Hematopoietic multipotent progenitor cell treated with erythropoietin and hydrocortisone succinate and interleukin-3 and kit ligand, for 17 days (in vitro differentiated cells): ENCODE measurements at regions not wholly inside any gene's neighbourhood (a gene's known extent, or its start where the extent isn't known, plus 50 kb on each side); places are given as distances from the start of the nearest gene placed in this dataset.
"Not testable (repeated sequence)": the region's sequence is repeated elsewhere in the genome, so short reads cannot be mapped to it uniquely, and the experiment has no call there.

ENCODE experiments used
- DNase-seq: peaks from one replicate; pipeline ENCODE4 v3.0.0-alpha.2; 2015; ENCODE audit warnings: low spot score

GRCh38 chr13:50646070-50646469 lies 197.4 kb downstream of the DLEU7 start:
- no peak for DNase-seq

GRCh38 chr13:50649211-50649610 lies 194.3 kb downstream of the DLEU7 start:
- DNase-seq, result no peak

GRCh38 chr13:50650592-50651504 lies 192.6 kb downstream of the DLEU7 start:
- DNase-seq, result no peak

DNA sequence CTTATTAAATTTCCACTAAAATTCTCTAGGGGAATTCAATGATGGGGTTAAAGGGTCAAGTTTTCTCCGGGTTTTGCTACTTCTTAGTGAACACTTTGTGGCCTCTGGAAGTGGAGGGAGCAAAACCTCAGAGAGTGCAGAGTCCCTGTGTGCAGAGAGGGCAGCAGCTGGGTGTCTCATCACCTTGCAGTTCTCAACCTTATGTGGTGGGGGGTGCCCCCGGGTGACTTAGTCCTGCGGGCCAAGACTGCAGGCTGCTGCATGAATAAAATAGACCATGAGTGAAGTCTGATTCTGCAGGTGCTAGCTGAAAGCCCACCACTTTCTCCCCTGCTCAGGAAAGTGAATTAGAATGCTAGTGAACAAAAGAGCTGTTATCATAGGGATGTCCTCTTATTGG lies 191.6 kb downstream of the DLEU7 start:
- DNase-seq, result no peak

DNA sequence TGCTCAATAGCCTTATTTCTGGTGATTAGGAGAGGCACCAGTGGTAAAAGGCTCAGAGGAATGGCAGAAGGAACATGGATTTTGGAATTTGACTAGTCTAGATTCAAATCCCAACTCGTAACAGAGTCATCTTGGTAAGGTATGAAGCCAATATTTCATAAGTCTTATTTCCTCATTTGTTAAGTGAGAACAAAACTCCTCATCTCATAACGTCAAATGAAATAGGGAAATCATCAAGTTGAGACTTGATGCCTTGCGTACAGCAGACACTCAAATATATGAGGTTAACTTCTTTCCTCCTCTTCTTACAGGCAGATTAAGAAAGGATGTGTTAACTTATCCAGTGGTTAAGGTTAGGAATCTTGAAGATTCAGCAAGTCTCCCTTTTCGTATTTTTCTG lies 189.2 kb downstream of the DLEU7 start:
- DNase-seq, result no peak

DNA sequence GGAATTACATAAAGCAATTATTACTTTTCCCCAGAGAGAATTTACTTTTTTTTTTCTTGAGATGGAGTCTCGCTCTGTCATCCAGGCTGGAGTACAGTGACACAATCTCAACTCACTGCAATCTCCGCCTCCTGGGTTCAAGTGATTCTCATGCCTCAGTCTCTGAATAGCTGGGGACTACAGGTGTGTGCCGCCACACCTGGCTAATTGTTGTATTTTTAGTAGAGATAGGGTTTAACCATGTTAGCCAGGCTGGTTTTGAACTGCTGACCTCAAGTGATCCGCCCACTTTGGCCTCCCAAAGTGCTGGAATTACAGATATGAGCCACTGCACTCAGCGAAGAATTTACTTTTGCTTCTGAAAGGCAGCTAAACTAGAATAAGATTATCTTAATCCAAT lies 181.6 kb downstream of the DLEU7 start:
- DNase-seq, result not testable (repeated sequence)

- DNase-seq, result no peak
Observed at GRCh38 chr13:50664951-50665350, 178.5 kb downstream of the DLEU7 start.

GRCh38 chr13:50668049-50668448 lies 175.4 kb downstream of the DLEU7 start:
- DNase-seq, result no peak

DNA sequence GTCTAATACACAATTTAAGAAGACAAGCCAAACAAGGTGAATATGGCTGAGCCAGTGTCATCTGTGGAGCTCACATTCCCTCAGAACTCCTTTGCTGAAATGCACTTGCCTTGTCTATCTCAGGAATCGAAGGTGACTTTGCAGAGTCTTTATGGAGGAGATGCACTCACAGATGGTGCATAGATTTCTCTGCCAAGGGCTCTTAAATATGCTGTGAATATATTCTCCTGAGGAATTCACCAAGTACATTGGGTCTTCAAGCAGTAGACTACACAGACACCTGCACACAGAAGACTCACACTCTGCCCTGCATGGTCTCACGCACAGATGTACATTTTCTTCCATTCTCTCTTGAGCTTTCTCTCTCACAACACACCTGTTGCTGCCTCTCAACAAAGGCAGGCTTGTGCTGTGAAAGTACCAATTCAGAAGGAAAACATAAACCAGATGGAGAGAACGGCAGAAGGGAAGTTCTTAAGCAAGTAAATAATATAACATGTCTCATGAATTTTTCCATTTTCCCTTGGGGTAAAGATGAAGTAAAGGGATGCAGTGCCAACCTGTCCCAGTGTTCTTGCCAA lies 174.7 kb downstream of the DLEU7 start:
- DNase-seq, result no peak

- no peak for DNase-seq
Observed at GRCh38 chr13:50670272-50670671, 173.2 kb downstream of the DLEU7 start.

DNA sequence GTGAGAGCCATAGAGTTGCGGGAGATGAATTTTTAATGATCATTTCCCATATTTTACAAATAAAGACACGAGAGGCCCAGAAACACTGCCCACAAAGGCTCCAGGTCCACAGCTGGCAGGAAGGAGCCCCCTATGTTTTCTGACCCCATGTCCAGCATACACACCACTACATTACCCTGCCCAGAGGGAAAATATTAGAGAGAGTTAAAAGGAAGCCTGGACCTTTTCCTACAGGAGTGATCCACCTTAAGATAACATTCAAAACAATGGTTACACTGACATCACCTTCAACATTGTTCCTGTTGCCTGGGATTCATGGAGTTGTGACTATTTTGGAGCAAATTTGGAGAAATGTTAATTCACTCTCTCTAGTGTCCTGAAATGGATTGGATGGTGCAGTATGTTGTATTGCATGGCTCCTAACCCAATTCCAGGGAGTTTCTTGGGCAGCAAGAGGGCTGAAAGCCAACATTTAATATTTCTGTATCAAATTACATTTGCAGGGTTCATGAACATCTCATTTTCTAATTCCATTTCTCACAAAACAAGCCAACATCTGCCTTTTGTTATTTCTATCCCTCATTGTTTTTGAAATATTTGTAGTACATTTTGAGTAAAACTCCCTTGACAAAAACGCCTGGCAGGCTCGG lies 172.5 kb downstream of the DLEU7 start:
- DNase-seq, result no peak

DNA sequence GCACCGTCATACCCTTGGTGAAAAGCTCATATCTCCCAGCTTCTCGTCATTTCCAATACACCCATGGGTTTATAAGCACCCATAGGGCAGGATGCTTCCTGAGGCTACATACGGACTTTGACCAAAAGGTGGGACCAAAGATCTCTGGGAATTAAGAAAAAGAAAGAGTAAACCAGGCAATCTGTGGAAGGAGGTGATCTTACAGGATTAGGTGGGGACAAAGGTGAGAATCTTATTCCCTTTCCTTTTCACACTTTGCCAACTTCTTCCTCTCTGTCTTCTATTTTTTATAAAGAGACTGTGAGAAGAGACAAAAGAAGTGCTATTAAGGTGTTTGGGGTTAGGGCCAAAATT lies 172.0 kb downstream of the DLEU7 start:
- no peak for DNase-seq

DNA sequence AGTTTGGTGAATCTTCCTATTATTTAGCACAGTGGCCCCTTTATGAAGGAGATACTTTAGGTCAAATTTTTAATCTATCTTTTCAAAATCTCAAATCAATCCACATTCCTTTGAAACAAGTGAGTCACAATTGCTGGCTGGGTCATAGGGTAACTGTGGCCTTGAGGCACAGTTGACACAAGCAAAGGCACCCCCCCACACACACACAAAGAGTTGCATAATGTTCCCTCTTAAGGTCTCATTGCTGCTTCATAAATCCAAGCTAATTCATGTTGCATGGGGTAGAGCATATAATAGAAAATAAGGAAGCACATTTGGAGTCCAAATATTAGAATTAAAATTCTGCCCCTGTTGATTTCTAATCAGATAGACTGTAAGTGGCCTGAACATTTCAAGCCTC lies 171.5 kb downstream of the DLEU7 start:
- DNase-seq, result no peak

DNA sequence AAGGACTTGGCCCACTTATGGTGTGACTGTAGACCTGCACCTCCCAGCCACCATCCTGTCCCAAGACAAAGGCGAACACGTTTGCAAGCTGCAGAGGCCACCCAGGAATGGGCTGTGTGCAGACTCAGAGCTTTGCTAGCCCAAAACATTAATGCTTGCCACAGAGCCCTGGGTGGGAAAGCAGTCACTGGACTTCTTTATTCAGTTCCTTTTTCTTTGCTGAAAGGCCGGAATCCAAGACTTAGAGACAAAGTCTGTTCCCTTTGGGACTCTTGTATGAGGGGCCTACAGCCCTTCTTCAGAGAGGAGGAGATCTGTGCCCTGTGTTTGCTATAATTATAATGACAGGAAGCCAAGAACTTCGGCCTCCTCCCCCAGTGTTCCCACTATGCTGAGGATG lies 167.8 kb downstream of the DLEU7 start:
- DNase-seq, result no peak

- DNase-seq, result no peak
Observed at GRCh38 chr13:50676602-50677001, 166.9 kb downstream of the DLEU7 start.

DNA sequence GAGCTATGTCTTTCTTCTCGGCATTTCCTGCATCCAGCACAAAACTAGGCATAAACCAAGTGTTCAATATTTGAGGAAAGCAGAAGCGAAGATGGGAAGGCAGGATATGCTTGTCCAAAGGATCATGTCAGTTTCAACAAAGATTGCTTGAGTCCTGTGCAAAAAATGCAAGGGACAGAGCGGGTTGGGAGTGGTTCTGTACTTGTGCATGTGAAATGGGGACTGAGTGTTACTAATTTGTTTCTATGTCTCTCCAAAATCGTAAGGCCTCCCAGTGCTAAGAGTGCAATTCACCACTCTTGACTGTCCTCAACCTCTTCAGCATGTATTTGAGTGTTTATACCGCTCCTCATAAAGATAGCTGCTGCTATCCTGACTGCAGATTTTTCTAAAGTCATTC lies 166.2 kb downstream of the DLEU7 start:
- DNase-seq, result no peak

DNA sequence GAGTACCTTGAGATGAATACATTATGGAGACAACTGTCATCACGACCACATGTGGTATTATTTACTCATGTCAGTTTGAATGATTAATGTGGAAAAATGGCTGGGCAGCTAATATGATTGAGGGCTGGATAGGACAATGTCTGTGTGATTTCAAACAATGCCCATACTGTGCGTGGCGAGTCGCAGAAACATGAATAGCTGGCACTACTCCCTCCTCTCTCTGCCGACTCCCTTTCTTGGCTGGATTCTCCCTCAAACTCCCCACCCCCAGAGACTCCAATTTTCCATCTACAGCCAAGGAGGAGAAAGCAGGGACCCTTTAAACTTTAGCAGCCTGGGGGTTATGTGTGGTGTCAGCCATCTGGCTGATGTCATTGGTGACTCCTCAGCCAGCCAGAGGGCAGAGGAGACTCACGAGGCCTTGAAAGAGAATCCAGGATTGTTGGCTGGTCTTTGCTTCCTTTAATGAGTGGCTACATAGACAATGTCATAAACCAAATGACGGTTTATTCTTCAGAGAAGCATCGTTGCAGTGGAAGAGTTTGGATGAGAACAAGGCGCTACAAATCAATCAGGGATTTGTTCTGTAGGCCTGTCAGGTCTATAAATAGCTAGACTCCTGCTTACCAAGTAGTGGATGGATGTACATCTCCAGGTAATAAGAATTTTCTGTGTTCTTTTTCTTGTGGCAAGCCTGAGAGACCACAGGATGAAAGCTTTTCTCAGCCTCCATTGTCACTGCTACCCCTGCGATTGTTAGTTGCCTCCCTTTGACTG lies 165.6 kb downstream of the DLEU7 start:
- DNase-seq, result no peak

GRCh38 chr13:50678464-50679162 lies 164.9 kb downstream of the DLEU7 start:
- DNase-seq, result no peak

GRCh38 chr13:50679321-50679720 lies 164.2 kb downstream of the DLEU7 start:
- no peak for DNase-seq

GRCh38 chr13:50682002-50682401 lies 161.5 kb downstream of the DLEU7 start:
- DNase-seq, result no peak

DNA sequence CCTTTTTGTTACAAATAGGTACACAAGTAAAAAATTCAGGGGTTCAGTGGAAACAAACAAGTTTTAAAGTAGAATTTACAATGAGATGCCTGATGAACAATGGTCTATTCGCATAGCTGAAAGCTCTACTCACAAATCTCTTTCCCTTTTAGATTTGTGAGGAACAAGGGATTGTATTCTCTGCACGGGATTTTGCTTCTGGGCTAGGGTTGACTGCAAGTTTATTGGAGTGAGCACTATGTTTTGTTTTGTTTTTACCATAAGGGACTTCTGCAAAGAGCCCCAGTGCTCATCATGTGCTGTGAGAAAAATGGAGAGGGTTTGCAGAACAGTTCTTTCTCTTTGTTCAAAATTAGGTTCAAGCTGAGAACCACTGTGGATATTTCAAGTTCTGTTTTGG lies 160.5 kb downstream of the DLEU7 start:
- DNase-seq, result no peak

GRCh38 chr13:50684366-50684765 lies 159.1 kb downstream of the DLEU7 start:
- no peak for DNase-seq
